ENCODE measurements at regions not wholly inside any gene's neighbourhood (a gene's known extent, or its start where the extent isn't known, plus 50 kb on each side); places are given as distances from the start of the nearest gene placed in this dataset.

- no peak for TF ChIP-seq CTCF (conservative IDR thresholded peaks at IDR 0.05; ENCODE audit: low read length)
- H3K4me3 ChIP-seq (ENCODE audit: low read length) = no peak overlapping the region
- no peak for DNase-seq (ENCODE audit: low read depth)
Measured at GRCh38 chr9:11038366-11038765, 425.6 kb upstream of the PTPRD start.

DNA sequence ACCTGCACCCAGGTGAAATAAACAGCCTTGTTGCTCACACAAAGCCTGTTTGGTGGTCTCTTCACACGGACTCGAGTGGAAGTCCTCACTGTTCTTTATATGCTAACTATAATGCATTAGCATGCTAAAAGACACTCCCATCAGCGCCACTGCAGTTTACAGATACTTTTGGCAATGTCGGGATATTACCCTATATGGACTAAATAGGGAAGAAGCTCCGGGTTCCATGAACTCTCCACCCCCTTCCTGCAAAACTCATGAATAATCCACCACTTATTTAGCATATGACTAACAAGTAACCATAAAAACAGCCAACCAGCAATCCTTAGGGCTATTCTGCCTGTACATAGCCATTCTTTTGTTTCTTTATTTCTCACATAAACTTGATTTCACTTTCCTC, 426.2 kb upstream of the PTPRD start:
- DNase-seq (ENCODE audit: low read depth) = no peak
- H3K4me3 ChIP-seq (ENCODE audit: low read length) = no peak overlapping the region
- TF ChIP-seq CTCF (conservative IDR thresholded peaks at IDR 0.05; ENCODE audit: low read length) = no peak

DNA sequence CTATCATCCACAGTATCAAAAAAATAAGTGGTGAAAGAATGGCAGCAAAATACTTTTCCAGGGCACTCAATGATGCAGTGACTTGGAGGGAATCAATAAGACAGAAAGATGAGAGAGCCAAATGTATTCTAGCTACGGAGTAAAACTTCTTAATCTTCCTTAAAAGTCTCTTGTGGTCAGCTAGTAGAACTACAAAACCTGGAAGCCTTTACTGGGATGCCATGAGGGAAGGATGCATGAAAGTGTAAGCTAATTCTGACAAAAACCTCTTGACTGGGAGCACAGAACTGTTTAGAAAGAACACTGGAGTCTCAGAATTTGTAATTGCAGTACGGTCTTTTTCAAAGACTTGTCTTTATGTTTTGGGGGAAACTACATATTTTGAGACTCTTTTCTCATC, 432.8 kb upstream of the PTPRD start:
- no peak for TF ChIP-seq CTCF (conservative IDR thresholded peaks at IDR 0.05; ENCODE audit: low read length)
- no peak for DNase-seq (ENCODE audit: low read depth)
- no peak overlapping the region for H3K4me3 ChIP-seq (ENCODE audit: low read length)

DNA sequence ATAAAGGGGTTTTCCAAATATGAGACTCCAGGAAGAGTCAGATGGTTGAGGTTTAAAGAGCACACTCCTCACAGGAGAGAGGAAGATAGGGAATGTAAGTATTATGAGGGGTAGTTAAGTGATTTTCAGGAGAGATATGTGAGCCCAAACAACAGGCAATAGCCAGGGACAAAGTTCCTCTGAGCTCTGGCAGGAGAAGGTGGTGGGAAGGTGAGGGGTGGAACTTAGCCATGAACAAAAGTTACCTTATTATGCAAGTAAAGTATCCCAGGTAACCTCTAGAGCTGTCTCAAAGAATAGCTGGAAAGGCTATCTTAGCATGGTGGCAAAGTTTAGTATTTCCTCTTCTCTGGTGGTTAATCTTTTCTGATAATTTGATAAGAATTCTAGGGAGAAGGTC, 450.5 kb upstream of the PTPRD start:
- DNase-seq (ENCODE audit: low read depth) = no peak
- H3K4me3 ChIP-seq (ENCODE audit: low read length) = no peak overlapping the region
- no peak for TF ChIP-seq CTCF (conservative IDR thresholded peaks at IDR 0.05; ENCODE audit: low read length)

GRCh38 chr9:11064909-11065308, 452.1 kb upstream of the PTPRD start:
- TF ChIP-seq CTCF (conservative IDR thresholded peaks at IDR 0.05; ENCODE audit: low read length) = no peak
- no peak overlapping the region for H3K4me3 ChIP-seq (ENCODE audit: low read length)
- DNase-seq (ENCODE audit: low read depth) = no peak

GRCh38 chr9:11072176-11072575, 459.4 kb upstream of the PTPRD start:
- no peak for DNase-seq (ENCODE audit: low read depth)
- no peak overlapping the region for H3K4me3 ChIP-seq (ENCODE audit: low read length)
- no peak for TF ChIP-seq CTCF (conservative IDR thresholded peaks at IDR 0.05; ENCODE audit: low read length)

- TF ChIP-seq CTCF (conservative IDR thresholded peaks at IDR 0.05; ENCODE audit: low read length) = no peak
- DNase-seq (ENCODE audit: low read depth) = no peak
- no peak overlapping the region for H3K4me3 ChIP-seq (ENCODE audit: low read length)
Measured at GRCh38 chr9:11086561-11086960, 473.8 kb upstream of the PTPRD start.
